ENCODE measurements at regions not wholly inside any gene's neighbourhood (a gene's known extent, or its start where the extent isn't known, plus 50 kb on each side); places are given as distances from the start of the nearest gene placed in this dataset.

- peaks cover 2% of the 10 kb centered on the region for H3K27me3 Mint-ChIP-seq (ENCODE audit: insufficient read depth, unreplicated experiment)
- H3K4me3 Mint-ChIP-seq (ENCODE audit: unreplicated experiment) = no peak overlapping the region
- BruUV-seq (replicated peaks) = no TSS peak
- TF ChIP-seq CTCF (IDR thresholded peaks at IDR 0.05; ENCODE audit: insufficient read depth in 1 of 2, low read depth in 1 of 2, low read length in 1 of 2, severe bottlenecking in 1 of 2, unreplicated experiment in 1 of 2) = no peak
- Histone ChIP-seq H3K9me3 (no peaks in the 10 kb centered on the region), H3K36me3 (ENCODE audit: control insufficient read depth, insufficient read depth, low read length) (no peaks in the 10 kb centered on the region), H3K27me3 (replicated peaks; ENCODE audit: control insufficient read depth, insufficient read depth, low read length) (no peaks in the 10 kb centered on the region; the same call in 1 of the 2 replicates), H3K4me3 (ENCODE audit: low read depth, low read length) (no peak overlapping the region), H3K4me1 (no peaks in the 10 kb centered on the region)
- H3K36me3 Mint-ChIP-seq (ENCODE audit: insufficient read depth, unreplicated experiment) = no peaks in the 10 kb centered on the region
- CTCF ChIA-PET = no interaction called here
- H3K9me3 Mint-ChIP-seq (ENCODE audit: unreplicated experiment) = no peaks in the 10 kb centered on the region
- H3K27ac Mint-ChIP-seq (ENCODE audit: unreplicated experiment) = no peak overlapping the region
- POLR2A ChIA-PET = no interaction called here
- intact Hi-C loops (cut with micrococcal nuclease; ENCODE audit: unreplicated experiment) = no loop called here
- H3K4me1 Mint-ChIP-seq (ENCODE audit: low read depth, unreplicated experiment) = no peaks in the 10 kb centered on the region
- no peak for DNase-seq
These were observed 103.5 kb downstream of the POSTN start for GRCh38 chr13:37495046-37495445.

- no peaks in the 10 kb centered on the region; the same call in 1 of the 2 replicates for H3K27me3 ChIP-seq (replicated peaks; ENCODE audit: control insufficient read depth, insufficient read depth, low read length)
- Mint-ChIP-seq H3K4me3 (ENCODE audit: unreplicated experiment) (no peak overlapping the region), H3K36me3 (ENCODE audit: insufficient read depth, unreplicated experiment) (no peaks in the 10 kb centered on the region), H3K9me3 (ENCODE audit: unreplicated experiment) (no peaks in the 10 kb centered on the region), H3K27ac (ENCODE audit: unreplicated experiment) (no peak overlapping the region), H3K4me1 (ENCODE audit: low read depth, unreplicated experiment) (no peaks in the 10 kb centered on the region), H3K27me3 (ENCODE audit: insufficient read depth, unreplicated experiment) (peaks cover 2% of the 10 kb centered on the region)
- no peaks in the 10 kb centered on the region for H3K4me1 ChIP-seq
- no peaks in the 10 kb centered on the region for H3K36me3 ChIP-seq (ENCODE audit: control insufficient read depth, insufficient read depth, low read length)
- no TSS peak for BruUV-seq (replicated peaks)
- H3K4me3 ChIP-seq (ENCODE audit: low read depth, low read length) = no peak overlapping the region
- ChIA-PET CTCF (no interaction called here), POLR2A (no interaction called here)
- no peak for TF ChIP-seq CTCF (IDR thresholded peaks at IDR 0.05; ENCODE audit: insufficient read depth in 1 of 2, low read depth in 1 of 2, low read length in 1 of 2, severe bottlenecking in 1 of 2, unreplicated experiment in 1 of 2)
- intact Hi-C loops (cut with micrococcal nuclease; ENCODE audit: unreplicated experiment) = no loop called here
- H3K9me3 ChIP-seq = no peaks in the 10 kb centered on the region
- DNase-seq = no peak
These were observed 104.8 kb downstream of the POSTN start for GRCh38 chr13:37493775-37494174.

GRCh38 chr13:37492741-37493514, 105.6 kb downstream of the POSTN start:
- BruUV-seq (replicated peaks) = no TSS peak
- Histone ChIP-seq H3K27me3 (replicated peaks; ENCODE audit: control insufficient read depth, insufficient read depth, low read length) (no peaks in the 10 kb centered on the region; the same call in 1 of the 2 replicates), H3K4me3 (ENCODE audit: low read depth, low read length) (no peak overlapping the region), H3K36me3 (ENCODE audit: control insufficient read depth, insufficient read depth, low read length) (no peaks in the 10 kb centered on the region), H3K4me1 (no peaks in the 10 kb centered on the region), H3K9me3 (no peaks in the 10 kb centered on the region)
- H3K36me3 Mint-ChIP-seq (ENCODE audit: insufficient read depth, unreplicated experiment) = no peaks in the 10 kb centered on the region
- H3K4me3 Mint-ChIP-seq (ENCODE audit: unreplicated experiment) = no peak overlapping the region
- CTCF ChIA-PET = no interaction called here
- peaks cover 2% of the 10 kb centered on the region for H3K27me3 Mint-ChIP-seq (ENCODE audit: insufficient read depth, unreplicated experiment)
- no peak overlapping the region for H3K27ac Mint-ChIP-seq (ENCODE audit: unreplicated experiment)
- POLR2A ChIA-PET = no interaction called here
- no peaks in the 10 kb centered on the region for H3K9me3 Mint-ChIP-seq (ENCODE audit: unreplicated experiment)
- no peak for DNase-seq
- intact Hi-C loops (cut with micrococcal nuclease; ENCODE audit: unreplicated experiment) = no loop called here
- H3K4me1 Mint-ChIP-seq (ENCODE audit: low read depth, unreplicated experiment) = no peaks in the 10 kb centered on the region
- TF ChIP-seq CTCF (IDR thresholded peaks at IDR 0.05; ENCODE audit: insufficient read depth in 1 of 2, low read depth in 1 of 2, low read length in 1 of 2, severe bottlenecking in 1 of 2, unreplicated experiment in 1 of 2) = no peak

Data from Caco-2 (cell line).